Sigmoid colon (tissue), 6 donors: ENCODE measurements at regions not wholly inside any gene's neighbourhood (a gene's known extent, or its start where the extent isn't known, plus 50 kb on each side); places are given as distances from the start of the nearest gene placed in this dataset.

Experiments used
- DNase-seq: peaks from one replicate; pipeline ENCODE4 v3.0.0-alpha.2; 2019
- H3K27ac ChIP-seq, 4 donors: fragments of 200-600 bp; sonication (generic); one replicate each; pipeline ENCODE4 v1.5.1; 2016 to 2019; ENCODE audit warnings: mild to moderate bottlenecking in 1 of 4
- H3K27me3 ChIP-seq, 3 donors: fragments of 200-600 bp; sonication (generic); one replicate each; pipeline ENCODE4 v1.5.1; 2019; ENCODE audit warnings: mild to moderate bottlenecking in 1 of 3
- H3K36me3 ChIP-seq, 4 donors: fragments of 200-600 bp; sonication (generic); one replicate each; pipeline ENCODE4 v1.5.1; 2016 to 2019
- H3K4me1 ChIP-seq, 4 donors: fragments of 200-600 bp; sonication (generic); one replicate each; pipeline ENCODE4 v1.5.1; 2017 to 2019
- H3K4me3 ChIP-seq, 4 donors: fragments of 200-600 bp; sonication (generic); one replicate each; pipeline ENCODE4 v1.5.1; 2017 to 2019; ENCODE audit warnings: mild to moderate bottlenecking in 2 of 4, moderate library complexity in 1 of 4
- H3K9me3 ChIP-seq, 4 donors: fragments of 200-600 bp in 3 of 4; sonication (generic) in 3 of 4; one replicate each; pipeline versions ENCODE4 v1.5.1 to v1.6.1; 2013 to 2019
- EP300 ChIP-seq, 4 donors: sonication (generic); formaldehyde crosslinking; IDR thresholded peaks; one replicate each; pipeline ENCODE4 v1.6.1; 2017; ENCODE audit warnings: antibody characterized with exemption in 4 of 4
- POLR2A ChIP-seq, 2 donors: fragments of 450-650 bp; IDR thresholded peaks; one replicate each; pipeline ENCODE4 v1.6.1; 2016; ENCODE audit warnings: antibody characterized with exemption in 2 of 2, mild to moderate bottlenecking in 2 of 2, moderate library complexity in 2 of 2
- POLR2AphosphoS5 ChIP-seq, 4 donors: sonication (generic); formaldehyde crosslinking; IDR thresholded peaks; one replicate each; pipeline ENCODE4 v1.6.1; 2017; ENCODE audit warnings: antibody characterized with exemption in 4 of 4
- WGBS, 2 donors: extraction: QIAGEN DNeasy Blood & Tissue Kit; methylation state at CpG; one replicate each; pipeline ENCODE4 v1.1.7; 2013; 5-methylcytosine and 5-hydroxymethylcytosine counted together
- intact Hi-C: fragments of 100-400 bp; cut with DNase I; formaldehyde crosslinking; loops from one replicate; pipeline ENCODE4 v1.15.1; 2023
- TF ChIP-seq, protein P1 (sequence below), 4 experiments: fragments of 450-650 bp in 3 of 4; fragments of 200-600 bp in 1 of 4; IDR thresholded peaks; one replicate each; pipeline ENCODE4 v1.5.1; 2016 to 2019; ENCODE audit warnings: antibody characterized with exemption in 4 of 4, mild to moderate bottlenecking in 3 of 4, moderate library complexity in 2 of 4
- donor health status: healthy with polysubstance abuse.
- donor health status: healthy.

GRCh38 chr2:22442051-22442450 lies 942.9 kb upstream of the KLHL29 start:
- Histone ChIP-seq H3K36me3 (no peaks in the 10 kb centered on the region), H3K27me3 (no peaks in the 10 kb centered on the region), H3K27ac (no peak overlapping the region), H3K9me3 (no peaks in the 10 kb centered on the region), H3K4me3 (no peak overlapping the region), H3K4me1 (no peaks in the 10 kb centered on the region)
- intact Hi-C loops = no loop called here
- TF ChIP-seq, protein P1, sequence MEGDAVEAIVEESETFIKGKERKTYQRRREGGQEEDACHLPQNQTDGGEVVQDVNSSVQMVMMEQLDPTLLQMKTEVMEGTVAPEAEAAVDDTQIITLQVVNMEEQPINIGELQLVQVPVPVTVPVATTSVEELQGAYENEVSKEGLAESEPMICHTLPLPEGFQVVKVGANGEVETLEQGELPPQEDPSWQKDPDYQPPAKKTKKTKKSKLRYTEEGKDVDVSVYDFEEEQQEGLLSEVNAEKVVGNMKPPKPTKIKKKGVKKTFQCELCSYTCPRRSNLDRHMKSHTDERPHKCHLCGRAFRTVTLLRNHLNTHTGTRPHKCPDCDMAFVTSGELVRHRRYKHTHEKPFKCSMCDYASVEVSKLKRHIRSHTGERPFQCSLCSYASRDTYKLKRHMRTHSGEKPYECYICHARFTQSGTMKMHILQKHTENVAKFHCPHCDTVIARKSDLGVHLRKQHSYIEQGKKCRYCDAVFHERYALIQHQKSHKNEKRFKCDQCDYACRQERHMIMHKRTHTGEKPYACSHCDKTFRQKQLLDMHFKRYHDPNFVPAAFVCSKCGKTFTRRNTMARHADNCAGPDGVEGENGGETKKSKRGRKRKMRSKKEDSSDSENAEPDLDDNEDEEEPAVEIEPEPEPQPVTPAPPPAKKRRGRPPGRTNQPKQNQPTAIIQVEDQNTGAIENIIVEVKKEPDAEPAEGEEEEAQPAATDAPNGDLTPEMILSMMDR (IDR thresholded peaks at IDR 0.05) = no peak
- TF ChIP-seq POLR2A (IDR thresholded peaks at IDR 0.05) = no peak
- TF ChIP-seq EP300 (IDR thresholded peaks at IDR 0.05) = no peak
- TF ChIP-seq POLR2AphosphoS5 (IDR thresholded peaks at IDR 0.05) = no peak
- 57 to 58% methylated on average over 1 of the region's 1 CpG for WGBS, 2 donors
- DNase-seq = no peak

- WGBS, 2 donors = 86 to 88% methylated on average over 1 of the region's 1 CpG
- no peak for TF ChIP-seq EP300 (IDR thresholded peaks at IDR 0.05)
- no peak for TF ChIP-seq POLR2AphosphoS5 (IDR thresholded peaks at IDR 0.05)
- no peak for TF ChIP-seq POLR2A (IDR thresholded peaks at IDR 0.05)
- TF ChIP-seq, protein P1 (IDR thresholded peaks at IDR 0.05) = no peak
- intact Hi-C loops = no loop called here
- no peak for DNase-seq
- H3K36me3 ChIP-seq = no peaks in the 10 kb centered on the region
- H3K27ac ChIP-seq = no peak overlapping the region
- H3K4me3 ChIP-seq = no peak overlapping the region
- H3K4me1 ChIP-seq = no peaks in the 10 kb centered on the region
- H3K27me3 ChIP-seq = no peaks in the 10 kb centered on the region
- H3K9me3 ChIP-seq = no peaks in the 10 kb centered on the region
Measured at GRCh38 chr2:22444281-22444680, 940.7 kb upstream of the KLHL29 start.

DNA sequence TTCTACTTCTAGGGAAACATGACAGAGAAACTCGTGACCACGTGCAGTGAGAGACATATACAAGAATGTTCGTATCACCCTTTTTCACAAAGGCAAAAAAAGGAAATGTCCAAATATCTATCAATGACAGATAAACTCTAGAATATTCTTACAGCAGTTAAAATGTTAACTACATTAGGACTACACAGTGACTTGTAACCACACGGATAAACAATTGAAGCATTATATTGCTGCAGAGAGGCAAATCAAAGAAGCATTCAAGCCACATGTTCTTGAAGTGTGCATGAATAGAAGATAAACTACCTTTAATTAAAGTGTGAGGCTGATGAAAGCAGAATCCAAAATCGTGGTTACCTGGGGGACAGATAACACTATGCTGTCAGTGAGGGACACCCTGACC lies 935.3 kb upstream of the KLHL29 start:
- Histone ChIP-seq H3K27ac (no peak overlapping the region), H3K4me3 (no peak overlapping the region), H3K4me1 (peaks cover 0 to 5% (median under 1%) of the 10 kb centered on the region in 4 donors), H3K27me3 (no peaks in the 10 kb centered on the region), H3K9me3 (no peaks in the 10 kb centered on the region), H3K36me3 (no peaks in the 10 kb centered on the region)
- DNase-seq = no peak
- 53 to 70% methylated on average over 5 of the region's 5 CpGs for WGBS, 2 donors
- intact Hi-C loops = no loop called here
- TF ChIP-seq, protein P1 (IDR thresholded peaks at IDR 0.05) = no peak
- no peak for TF ChIP-seq POLR2AphosphoS5 (IDR thresholded peaks at IDR 0.05)
- TF ChIP-seq EP300 (IDR thresholded peaks at IDR 0.05) = no peak
- TF ChIP-seq POLR2A (IDR thresholded peaks at IDR 0.05) = no peak

- Histone ChIP-seq H3K27ac (no peak overlapping the region), H3K27me3 (no peaks in the 10 kb centered on the region), H3K9me3 (no peaks in the 10 kb centered on the region), H3K4me1 (peaks cover 0 to 14% (median 2%) of the 10 kb centered on the region in 4 donors), H3K36me3 (no peaks in the 10 kb centered on the region), H3K4me3 (no peak overlapping the region)
- 35 to 66% methylated on average over 8 of the region's 8 CpGs for WGBS, 2 donors
- intact Hi-C loops = no loop called here
- DNase-seq = peak; percentile 56
- TF ChIP-seq POLR2AphosphoS5 (IDR thresholded peaks at IDR 0.05) = no peak
- TF ChIP-seq, protein P1 (IDR thresholded peaks at IDR 0.05) = no peak
- TF ChIP-seq EP300 (IDR thresholded peaks at IDR 0.05) = no peak
Measured at GRCh38 chr2:22450831-22451230, 934.1 kb upstream of the KLHL29 start.

DNA sequence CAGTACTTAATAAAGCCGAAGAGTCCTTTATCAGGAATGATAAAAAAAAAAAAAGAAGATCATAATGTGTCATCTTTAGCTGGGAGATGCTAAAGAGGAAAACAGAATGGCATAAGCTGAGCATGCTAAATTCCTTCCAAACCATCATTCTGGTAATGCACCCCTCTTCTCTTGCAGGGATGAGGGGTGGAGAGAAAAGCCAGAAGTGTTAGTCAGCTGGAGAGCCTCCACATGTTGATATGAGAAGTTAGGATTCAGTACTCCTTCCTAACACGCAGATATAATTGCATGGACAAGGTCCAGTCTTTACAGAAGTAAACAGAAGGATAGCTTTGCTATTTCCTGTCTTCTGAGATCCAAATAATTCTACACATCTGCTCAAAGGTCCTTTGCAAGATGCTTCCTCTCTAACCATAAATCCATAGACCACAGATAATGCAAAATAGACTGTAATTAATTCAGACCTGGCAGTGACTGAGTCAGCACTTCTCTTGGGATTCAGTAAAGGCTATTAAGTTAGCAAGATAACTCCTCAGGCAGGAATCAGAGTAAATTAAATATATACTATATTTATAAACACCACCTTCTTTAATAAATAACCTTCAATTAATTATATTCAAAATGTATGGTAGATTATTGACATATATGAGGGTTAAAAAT lies 930.0 kb upstream of the KLHL29 start:
- Histone ChIP-seq H3K9me3 (no peaks in the 10 kb centered on the region), H3K27me3 (no peaks in the 10 kb centered on the region), H3K36me3 (no peaks in the 10 kb centered on the region), H3K27ac (no peak overlapping the region), H3K4me1 (peaks cover 0 to 14% (median 2%) of the 10 kb centered on the region in 4 donors), H3K4me3 (no peak overlapping the region)
- intact Hi-C loops = no loop called here
- WGBS, 2 donors = 57 to 58% methylated on average over 2 of the region's 2 CpGs
- DNase-seq = no peak
- no peak for TF ChIP-seq EP300 (IDR thresholded peaks at IDR 0.05)
- no peak for TF ChIP-seq POLR2AphosphoS5 (IDR thresholded peaks at IDR 0.05)
- TF ChIP-seq, protein P1 (IDR thresholded peaks at IDR 0.05) = no peak
- no peak for TF ChIP-seq POLR2A (IDR thresholded peaks at IDR 0.05)
